ENCODE measurements at regions not wholly inside any gene's neighbourhood (a gene's known extent, or its start where the extent isn't known, plus 50 kb on each side); places are given as distances from the start of the nearest gene placed in this dataset.
"Not testable (repeated sequence)": the region's sequence is repeated elsewhere in the genome, so short reads cannot be mapped to it uniquely, and the experiment has no call there.

DNA sequence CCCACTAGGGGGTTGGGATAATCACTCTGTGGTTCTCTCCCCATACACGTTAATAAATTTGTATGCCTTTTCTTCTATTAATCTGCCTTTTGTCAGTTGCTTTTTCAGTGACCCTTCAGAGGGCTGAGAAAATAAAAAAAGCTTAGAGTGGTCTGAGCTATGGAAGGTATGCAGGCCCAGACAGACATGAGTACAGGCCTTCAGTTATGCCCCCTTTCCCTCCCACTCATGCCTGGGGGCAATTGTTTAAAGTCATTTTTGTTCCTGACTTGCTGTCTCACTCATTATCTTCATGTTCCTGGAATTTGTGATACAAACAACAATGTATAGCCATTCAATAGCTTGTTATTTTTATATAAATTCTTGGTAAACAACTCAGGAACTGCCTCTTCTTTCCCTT is 170.8 kb downstream of the AKR1D1 start:
- Mint-ChIP-seq H3K27ac (no peak overlapping the region), H3K4me3 (no peak overlapping the region), H3K9me3 (peaks cover 6 to 22% (median 8%) of the 10 kb centered on the region in 9 donors), H3K36me3 (peaks cover 0 to 6% (median 0%) of the 10 kb centered on the region in 3 donors), H3K27me3 (peaks cover 0 to 3% (median 0%) of the 10 kb centered on the region in 5 donors), H3K4me1 (no peaks in the 10 kb centered on the region)
- ATAC-seq (no peak), DNase-seq (no peak)
- POLR2A ChIA-PET: no interaction called here

GRCh38 chr7:138247568-138248333 is 171.5 kb downstream of the AKR1D1 start:
- Mint-ChIP-seq H3K27ac (no peak overlapping the region), H3K4me1 (no peaks in the 10 kb centered on the region), H3K36me3 (peaks cover 0 to 6% (median 0%) of the 10 kb centered on the region in 3 donors), H3K4me3 (no peak overlapping the region), H3K9me3 (peaks cover 6 to 22% (median 8%) of the 10 kb centered on the region in 9 donors), H3K27me3 (peaks cover 0 to 3% (median 0%) of the 10 kb centered on the region in 5 donors)
- ATAC-seq (no peak), DNase-seq (no peak)
- POLR2A ChIA-PET: no interaction called here

DNA sequence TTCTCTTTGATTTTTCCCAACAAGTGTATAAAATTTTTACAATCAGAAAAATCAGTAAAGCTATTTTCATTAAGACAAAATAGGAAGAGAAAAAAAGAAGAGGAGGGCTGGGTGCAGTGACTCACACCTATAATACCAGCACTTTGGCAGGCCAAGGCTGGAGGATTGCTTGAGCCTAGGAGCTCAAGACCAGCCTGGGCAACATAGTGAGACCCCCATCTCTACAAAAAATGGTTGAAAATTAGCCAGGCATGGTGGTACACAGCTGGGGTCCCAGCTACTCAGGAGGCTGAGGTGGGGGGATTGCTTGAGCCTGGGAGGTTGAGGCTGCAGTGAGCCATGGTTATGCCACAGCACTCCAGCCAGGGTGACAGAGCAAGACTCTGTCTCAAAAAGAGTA is 172.3 kb downstream of the AKR1D1 start:
- ATAC-seq: no peak
- no peaks in the 10 kb centered on the region for H3K4me1 Mint-ChIP-seq
- DNase-seq: no peak
- peaks cover 6 to 22% (median 8%) of the 10 kb centered on the region in 9 donors for H3K9me3 Mint-ChIP-seq
- peaks cover 0 to 6% (median 0%) of the 10 kb centered on the region in 3 donors for H3K36me3 Mint-ChIP-seq
- H3K27me3 Mint-ChIP-seq: peaks cover 0 to 5% (median 0%) of the 10 kb centered on the region in 5 donors
- no peak overlapping the region for H3K4me3 Mint-ChIP-seq
- POLR2A ChIA-PET: no interaction called here
- no peak overlapping the region for H3K27ac Mint-ChIP-seq

DNA sequence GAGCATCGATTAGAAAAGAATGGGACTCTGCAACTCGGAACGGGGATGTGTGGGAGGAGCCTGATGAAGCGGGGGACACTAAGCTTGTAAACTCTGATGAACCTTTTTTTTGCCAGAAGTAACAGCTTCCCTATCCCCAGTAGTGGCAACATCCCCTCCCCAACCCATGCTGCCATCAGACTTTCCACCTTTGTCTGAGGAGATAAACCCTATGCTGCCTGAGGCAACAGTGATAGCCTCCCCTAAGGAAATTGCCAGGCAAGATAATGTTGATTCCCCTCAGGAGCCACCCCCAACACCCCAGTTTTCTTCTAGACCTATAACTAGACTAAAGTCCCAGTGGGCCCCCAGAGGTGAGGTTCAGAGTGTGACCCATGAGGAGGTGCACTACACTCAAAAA is 173.7 kb downstream of the AKR1D1 start:
- no peak overlapping the region for H3K27ac Mint-ChIP-seq
- POLR2A ChIA-PET: no interaction called here
- H3K27me3 Mint-ChIP-seq: peaks cover 0 to 5% (median 0%) of the 10 kb centered on the region in 5 donors
- H3K9me3 Mint-ChIP-seq: peaks cover 6 to 22% (median 8%) of the 10 kb centered on the region in 9 donors
- no peak overlapping the region for H3K4me3 Mint-ChIP-seq
- ATAC-seq (no peak), DNase-seq (no peak)
- peaks cover 0 to 6% (median 0%) of the 10 kb centered on the region in 3 donors for H3K36me3 Mint-ChIP-seq
- no peaks in the 10 kb centered on the region for H3K4me1 Mint-ChIP-seq

- DNase-seq, H3K9me3 Mint-ChIP-seq, H3K27me3 Mint-ChIP-seq, ATAC-seq, H3K27ac Mint-ChIP-seq, H3K36me3 Mint-ChIP-seq, POLR2A ChIA-PET, H3K4me1 Mint-ChIP-seq, H3K4me3 Mint-ChIP-seq: not testable (repeated sequence)
These were observed 176.4 kb downstream of the AKR1D1 start for GRCh38 chr7:138252666-138253065.

GRCh38 chr7:138254444-138254843 is 178.2 kb downstream of the AKR1D1 start:
- DNase-seq (no peak), ATAC-seq (no peak)
- Mint-ChIP-seq H3K4me1 (peaks cover 0 to 7% (median under 1%) of the 10 kb centered on the region in 4 donors), H3K36me3 (no peaks in the 10 kb centered on the region), H3K27ac (no peak overlapping the region), H3K4me3 (no peak overlapping the region), H3K27me3 (peaks cover 0 to 5% (median 0%) of the 10 kb centered on the region in 5 donors), H3K9me3 (no peaks in the 10 kb centered on the region)
- POLR2A ChIA-PET: no interaction called here

GRCh38 chr7:138257459-138258196 is 181.4 kb downstream of the AKR1D1 start:
- POLR2A ChIA-PET: no interaction called here
- H3K9me3 Mint-ChIP-seq: peaks cover 0 to 5% (median 0%) of the 10 kb centered on the region in 9 donors
- no peak for DNase-seq
- H3K27me3 Mint-ChIP-seq: peaks cover 0 to 5% (median 0%) of the 10 kb centered on the region in 5 donors
- ATAC-seq: no peak
- H3K4me3 Mint-ChIP-seq: no peak overlapping the region
- no peaks in the 10 kb centered on the region for H3K36me3 Mint-ChIP-seq
- no peak overlapping the region for H3K27ac Mint-ChIP-seq
- peaks cover 0 to 7% (median under 1%) of the 10 kb centered on the region in 4 donors for H3K4me1 Mint-ChIP-seq

GRCh38 chr7:138258197-138258559 is 181.9 kb downstream of the AKR1D1 start:
- peaks cover 0 to 4% (median 0%) of the 10 kb centered on the region in 5 donors for H3K27me3 Mint-ChIP-seq
- no peak overlapping the region for H3K27ac Mint-ChIP-seq
- DNase-seq: no peak

GRCh38 chr7:138259675-138260074 is 183.4 kb downstream of the AKR1D1 start:
- POLR2A ChIA-PET: no interaction called here
- ATAC-seq: no peak

More at GRCh38 chr7:138258197-138258559, 181.9 kb downstream of the AKR1D1 start:
- POLR2A ChIA-PET: no interaction called here
- no peak for ATAC-seq
- Mint-ChIP-seq H3K4me1 (peaks cover 0 to 7% (median under 1%) of the 10 kb centered on the region in 4 donors), H3K4me3 (no peak overlapping the region), H3K36me3 (no peaks in the 10 kb centered on the region), H3K9me3 (peaks cover 0 to 5% (median 0%) of the 10 kb centered on the region in 9 donors)

DNA sequence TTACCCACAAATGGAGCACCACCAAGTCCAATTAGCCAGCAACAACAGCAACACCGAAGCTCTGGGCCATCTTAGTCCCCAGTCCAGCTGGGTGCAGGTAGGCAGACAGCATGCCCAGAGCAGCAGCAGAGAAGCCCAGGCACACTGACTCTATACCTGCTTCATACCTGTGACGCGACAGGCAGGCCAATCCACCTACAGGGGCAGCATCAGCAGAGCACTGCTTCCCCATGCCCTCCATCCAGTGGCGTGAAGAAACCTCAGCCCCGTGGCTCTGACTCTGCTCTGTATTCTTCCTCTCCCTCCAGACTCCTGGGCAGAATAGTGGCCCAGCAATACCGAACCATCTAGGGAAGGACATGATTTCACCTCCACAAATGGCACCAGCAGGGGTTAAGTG is 191.7 kb downstream of the AKR1D1 start:
- Mint-ChIP-seq H3K27me3 (peaks cover 0 to 14% (median 0%) of the 10 kb centered on the region in 5 donors), H3K36me3 (no peaks in the 10 kb centered on the region), H3K9me3 (peaks cover 0 to 7% (median 0%) of the 10 kb centered on the region in 9 donors), H3K4me1 (no peaks in the 10 kb centered on the region), H3K27ac (no peak overlapping the region), H3K4me3 (no peak overlapping the region)
- POLR2A ChIA-PET: no interaction called here
- ATAC-seq (no peak), DNase-seq (no peak)

More at GRCh38 chr7:138259675-138260074, 183.4 kb downstream of the AKR1D1 start:
- peaks cover 0 to 5% (median 0%) of the 10 kb centered on the region in 9 donors for H3K9me3 Mint-ChIP-seq
- no peak overlapping the region for H3K4me3 Mint-ChIP-seq
- no peaks in the 10 kb centered on the region for H3K36me3 Mint-ChIP-seq
- H3K27me3 Mint-ChIP-seq: peaks cover 0 to 5% (median 0%) of the 10 kb centered on the region in 5 donors
- no peak overlapping the region for H3K27ac Mint-ChIP-seq
- peaks cover 0 to 7% (median under 1%) of the 10 kb centered on the region in 4 donors for H3K4me1 Mint-ChIP-seq
- no peak for DNase-seq

DNA sequence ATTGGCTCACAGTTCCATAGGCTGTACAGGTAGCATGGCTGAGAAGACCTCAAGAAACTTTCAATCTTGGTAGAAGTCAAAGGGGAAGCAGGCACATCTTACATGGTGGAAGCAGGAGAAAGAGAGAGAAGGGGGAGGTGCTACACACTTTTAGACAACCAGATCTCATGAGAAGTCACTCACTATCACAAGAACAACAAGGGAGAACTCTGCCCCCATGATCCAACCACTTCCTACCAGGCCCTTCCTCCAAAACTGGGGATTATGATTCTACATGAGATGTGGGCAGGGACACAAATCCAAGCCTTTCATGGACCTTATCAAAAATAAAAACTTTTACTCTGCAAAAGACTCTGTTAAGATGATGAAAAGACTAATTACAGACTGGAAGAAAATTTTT is 183.2 kb upstream of the TRIM24 start:
- no peak for ATAC-seq
- H3K9me3 Mint-ChIP-seq: peaks cover 0 to 4% (median 0%) of the 10 kb centered on the region in 9 donors
- H3K36me3 Mint-ChIP-seq: no peaks in the 10 kb centered on the region
- POLR2A ChIA-PET: no interaction called here
- no peaks in the 10 kb centered on the region for H3K4me1 Mint-ChIP-seq
- peaks cover 0 to 4% (median 2%) of the 10 kb centered on the region in 5 donors for H3K27me3 Mint-ChIP-seq
- peak overlapping the region in 1 of 10 donors; percentile 39 for H3K27ac Mint-ChIP-seq
- no peak for DNase-seq
- no peak overlapping the region for H3K4me3 Mint-ChIP-seq

- H3K27me3 Mint-ChIP-seq: peaks cover 0 to 7% (median 2%) of the 10 kb centered on the region in 5 donors
- DNase-seq: no peak
- POLR2A ChIA-PET: no interaction called here
- no peak for ATAC-seq
- no peaks in the 10 kb centered on the region for H3K4me1 Mint-ChIP-seq
- H3K4me3 Mint-ChIP-seq: no peak overlapping the region
- no peaks in the 10 kb centered on the region for H3K36me3 Mint-ChIP-seq
- no peak overlapping the region for H3K27ac Mint-ChIP-seq
- no peaks in the 10 kb centered on the region for H3K9me3 Mint-ChIP-seq
These were observed 181.5 kb upstream of the TRIM24 start for GRCh38 chr7:138278601-138279000.

DNA sequence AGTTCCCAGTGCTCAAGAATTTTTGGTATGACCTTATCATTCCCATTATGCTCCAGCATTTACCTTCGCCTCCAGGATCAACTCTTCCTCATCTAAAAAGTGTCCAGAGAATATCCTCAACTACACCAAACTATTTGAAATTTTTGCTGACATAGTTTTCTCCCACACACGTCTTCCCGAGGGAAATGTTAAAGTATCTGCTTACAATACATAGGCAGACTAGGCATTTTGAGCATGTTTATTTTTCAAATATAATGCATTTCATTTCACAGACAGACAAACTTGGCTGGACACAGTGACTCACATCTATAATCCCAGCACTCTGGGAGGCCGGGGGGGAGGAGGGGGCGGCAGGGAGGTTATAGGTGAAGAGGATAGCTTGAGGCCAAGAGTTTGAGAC is 177.1 kb upstream of the TRIM24 start:
- DNase-seq (no peak), ATAC-seq (no peak)
- Mint-ChIP-seq H3K36me3 (no peaks in the 10 kb centered on the region), H3K9me3 (no peaks in the 10 kb centered on the region), H3K4me1 (no peaks in the 10 kb centered on the region), H3K27ac (no peak overlapping the region), H3K27me3 (peaks cover 0 to 7% (median 2%) of the 10 kb centered on the region in 5 donors), H3K4me3 (no peak overlapping the region)
- POLR2A ChIA-PET: no interaction called here

All from naive thymus-derived CD8-positive, alpha-beta T cell (primary cell).